Stimulated activated CD8-positive, alpha-beta memory T cell treated with anti-CD3 and anti-CD28 coated beads, Interleukin-4, amount 100 ng/mL, for 1 hour (primary cell): ENCODE measurements at regions not wholly inside any gene's neighbourhood (a gene's known extent, or its start where the extent isn't known, plus 50 kb on each side); places are given as distances from the start of the nearest gene placed in this dataset.

Experiments used
- DNase-seq, 2 donors: peaks; one replicate each; pipeline ENCODE4 v3.0.0-alpha.2; 2020; ENCODE audit warnings: low read depth in 2 of 2, low spot score in 1 of 2

- no peak for DNase-seq
Observed at GRCh38 chr13:72383646-72384045, 343.8 kb downstream of the MZT1 start.

- no peak for DNase-seq
Observed at GRCh38 chr13:72379581-72379980, 347.8 kb downstream of the MZT1 start.

- no peak for DNase-seq
Observed at GRCh38 chr13:72368031-72368430, 359.4 kb downstream of the MZT1 start.

DNA sequence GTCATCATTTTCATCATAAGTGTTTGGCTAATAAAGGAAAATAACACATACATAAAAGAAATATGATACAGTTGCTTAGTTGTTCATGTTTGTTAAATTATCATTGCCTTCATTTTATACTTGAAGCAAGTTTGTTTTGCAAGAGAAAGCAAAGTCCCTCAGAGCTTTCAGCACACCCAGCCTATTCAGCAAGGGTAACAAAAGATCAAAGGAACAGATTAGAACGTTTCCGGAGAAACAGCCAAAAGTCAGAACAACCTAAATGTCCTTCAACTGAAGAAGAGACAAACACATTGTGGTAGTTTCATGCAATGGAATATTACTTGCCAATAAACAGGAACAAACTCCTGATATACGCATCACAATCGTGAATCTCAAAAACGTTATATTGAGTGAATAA is 380.7 kb downstream of the MZT1 start:
- no peak for DNase-seq

DNA sequence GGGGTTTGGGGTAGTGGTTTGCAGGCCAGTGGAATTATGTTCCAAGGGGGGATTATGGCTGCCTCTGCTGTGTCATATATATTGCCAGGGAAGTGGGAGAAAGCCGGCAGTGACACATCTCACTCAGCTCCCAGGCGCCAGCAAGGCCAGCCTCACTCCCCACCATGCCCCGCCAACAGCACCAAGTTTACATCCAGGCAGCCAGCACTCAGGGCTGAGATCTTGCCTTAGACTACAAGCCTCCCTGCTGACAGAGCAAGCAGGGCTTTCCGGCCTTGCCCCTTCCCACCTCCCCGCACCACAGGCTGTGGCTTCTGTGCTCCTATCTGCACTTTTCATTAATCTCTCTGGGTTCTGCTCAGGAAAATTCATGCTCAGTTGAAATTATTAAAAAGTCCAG is 385.1 kb downstream of the MZT1 start:
- no peak for DNase-seq

DNA sequence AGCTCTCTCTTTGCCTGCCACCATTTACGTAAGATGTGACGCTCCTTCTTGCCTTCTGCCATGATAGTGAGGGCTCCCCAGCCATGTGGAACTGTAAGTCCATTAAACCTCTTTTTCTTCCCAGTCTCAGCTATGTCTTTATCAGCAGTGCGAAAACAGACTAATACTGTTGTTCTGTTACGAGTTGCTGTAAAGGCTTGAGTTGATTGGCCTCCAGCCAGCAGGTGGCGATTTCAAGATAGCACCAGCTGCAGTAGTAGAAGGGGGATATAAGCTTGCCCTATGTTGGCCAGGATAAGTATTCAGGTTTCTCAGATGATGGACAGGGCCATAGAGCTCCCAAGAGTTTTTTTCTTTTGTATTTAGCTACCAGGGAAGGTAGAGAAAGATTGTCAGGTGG is 385.5 kb downstream of the MZT1 start:
- DNase-seq: no peak

- no peak for DNase-seq
Observed at GRCh38 chr13:72317346-72318109, 409.9 kb downstream of the MZT1 start.

DNA sequence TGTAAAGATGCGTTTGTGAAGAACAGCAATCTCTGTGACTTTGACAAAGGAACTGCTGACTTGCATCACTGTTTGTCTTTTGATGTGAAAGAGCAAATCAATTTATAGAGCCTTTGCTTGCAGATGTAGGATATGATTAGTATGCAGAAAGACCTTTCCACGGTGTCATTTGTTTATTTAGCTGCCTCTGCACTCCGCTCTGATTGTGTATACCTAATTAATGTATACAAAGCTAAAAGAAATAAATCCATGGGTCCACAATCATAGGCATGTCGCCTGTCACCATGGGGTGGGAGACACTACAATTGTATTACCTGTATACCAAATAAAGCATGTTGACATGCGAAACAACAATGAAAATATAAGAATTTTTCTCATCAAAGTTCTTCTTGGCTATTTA is 410.7 kb downstream of the MZT1 start:
- DNase-seq: no peak

DNA sequence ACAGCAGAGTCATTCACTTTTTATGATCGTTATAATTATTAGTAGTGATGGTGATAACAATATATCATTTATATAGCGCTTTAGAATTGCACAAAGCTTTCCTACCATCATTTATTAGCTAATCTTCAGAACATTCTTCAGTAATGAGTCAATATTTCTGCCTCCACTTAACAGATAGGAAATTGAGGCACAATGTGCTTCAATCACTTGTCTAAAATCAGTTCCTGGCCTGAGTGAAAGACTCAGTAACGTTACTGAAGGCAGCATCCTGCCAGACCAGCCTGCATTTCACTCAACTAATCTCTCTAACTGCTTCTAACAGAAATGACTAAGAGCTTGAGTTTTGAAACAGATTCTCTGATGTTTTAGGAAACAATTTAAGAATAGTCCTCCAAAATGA is 412.1 kb downstream of the MZT1 start:
- no peak for DNase-seq

DNA sequence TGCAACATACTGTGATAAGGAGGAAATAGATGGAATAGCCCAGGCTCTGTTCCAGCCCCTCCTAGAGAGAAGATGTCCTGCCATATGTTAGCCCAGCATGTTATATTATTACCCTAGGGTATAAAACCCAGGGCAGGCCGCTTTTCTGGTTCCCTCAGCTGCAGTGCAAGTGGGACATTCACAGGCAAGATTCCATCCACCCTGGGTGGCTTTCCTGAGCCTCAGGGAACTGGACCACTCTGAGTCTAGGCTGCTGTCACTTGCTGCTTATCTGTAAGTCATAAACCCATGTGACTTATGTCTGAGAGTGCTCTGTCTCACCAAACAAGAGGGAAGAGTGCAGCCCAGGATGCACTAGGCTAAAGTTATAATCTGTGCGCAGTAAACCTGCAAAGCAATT is 413.2 kb downstream of the MZT1 start:
- DNase-seq: no peak

DNA sequence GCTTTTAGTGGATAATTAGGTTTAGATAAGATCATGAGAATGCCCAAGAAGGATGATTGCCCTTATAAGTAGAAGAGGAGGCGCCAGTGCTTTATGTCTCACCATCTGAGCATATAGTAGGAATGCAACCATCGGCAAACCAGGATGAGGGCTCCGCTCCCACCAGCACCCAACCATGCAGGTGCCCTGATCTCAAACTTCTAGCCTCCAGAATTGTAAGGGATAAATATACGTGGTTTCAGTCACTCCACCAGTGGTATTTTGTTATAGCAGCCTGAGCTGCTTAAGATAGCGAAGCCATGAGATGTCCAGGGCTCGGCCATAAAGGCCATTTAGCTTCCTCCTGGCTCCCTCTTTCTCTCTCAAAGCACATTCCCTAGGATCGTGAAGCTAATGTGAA is 413.9 kb downstream of the MZT1 start:
- no peak for DNase-seq

DNA sequence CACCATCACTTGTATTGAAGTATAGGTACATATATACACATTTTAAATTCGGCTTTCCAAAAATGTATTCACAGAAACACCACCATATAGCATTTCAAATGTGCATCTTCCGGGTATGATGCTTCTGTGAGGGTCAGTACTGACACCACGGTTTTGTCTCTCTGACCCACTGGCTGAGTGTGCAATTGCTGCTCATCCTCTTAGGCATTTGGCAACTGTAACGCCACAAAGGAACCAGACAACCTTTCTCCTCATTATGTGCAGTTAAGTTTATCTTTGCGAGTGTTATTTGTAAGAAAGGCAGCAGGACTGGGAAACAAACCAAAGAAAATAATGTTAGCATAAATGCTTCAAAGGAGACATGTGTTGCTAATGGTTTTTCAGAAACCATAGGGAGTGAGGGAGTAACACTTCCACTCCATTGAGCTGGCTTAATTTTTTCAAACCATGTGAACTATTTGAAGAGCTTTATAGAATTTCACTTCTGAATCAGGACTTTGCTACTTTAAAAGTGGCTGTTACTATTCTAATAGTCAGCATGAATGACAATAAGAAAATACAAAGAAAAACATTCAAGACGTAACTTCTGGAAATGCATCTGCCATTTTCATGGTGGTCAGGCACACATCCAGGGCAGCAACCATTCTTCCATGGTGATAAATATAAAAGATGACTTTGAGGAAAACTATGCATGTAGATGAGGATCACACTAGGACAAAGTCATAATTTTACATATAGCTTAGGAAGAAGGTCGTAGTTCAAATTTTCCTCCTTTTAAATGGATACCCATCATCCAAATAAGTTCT is 423.3 kb downstream of the MZT1 start:
- no peak for DNase-seq

DNA sequence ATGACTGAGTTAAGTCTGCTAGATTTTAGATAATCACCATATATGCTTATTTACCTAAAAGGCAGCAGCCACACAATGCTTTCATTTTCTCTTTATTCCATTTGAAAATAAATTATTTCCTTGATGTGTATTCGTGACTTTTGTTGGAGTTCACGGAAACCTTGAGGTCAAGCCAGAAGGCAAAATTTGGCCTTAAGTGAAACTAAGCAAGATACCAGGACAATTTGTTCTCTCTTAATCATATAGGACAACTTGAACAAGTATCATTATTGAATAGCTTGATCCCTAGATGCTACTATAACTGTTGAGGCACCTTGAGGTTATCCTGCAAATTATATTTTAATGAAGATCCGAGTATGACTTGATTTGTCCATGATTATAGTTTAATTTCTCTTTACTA is 429.2 kb upstream of the DACH1 start:
- no peak for DNase-seq

GRCh38 chr13:72295153-72295552 is 428.1 kb upstream of the DACH1 start:
- DNase-seq: no peak

- DNase-seq: no peak
Observed at GRCh38 chr13:72293206-72293605, 426.2 kb upstream of the DACH1 start.

DNA sequence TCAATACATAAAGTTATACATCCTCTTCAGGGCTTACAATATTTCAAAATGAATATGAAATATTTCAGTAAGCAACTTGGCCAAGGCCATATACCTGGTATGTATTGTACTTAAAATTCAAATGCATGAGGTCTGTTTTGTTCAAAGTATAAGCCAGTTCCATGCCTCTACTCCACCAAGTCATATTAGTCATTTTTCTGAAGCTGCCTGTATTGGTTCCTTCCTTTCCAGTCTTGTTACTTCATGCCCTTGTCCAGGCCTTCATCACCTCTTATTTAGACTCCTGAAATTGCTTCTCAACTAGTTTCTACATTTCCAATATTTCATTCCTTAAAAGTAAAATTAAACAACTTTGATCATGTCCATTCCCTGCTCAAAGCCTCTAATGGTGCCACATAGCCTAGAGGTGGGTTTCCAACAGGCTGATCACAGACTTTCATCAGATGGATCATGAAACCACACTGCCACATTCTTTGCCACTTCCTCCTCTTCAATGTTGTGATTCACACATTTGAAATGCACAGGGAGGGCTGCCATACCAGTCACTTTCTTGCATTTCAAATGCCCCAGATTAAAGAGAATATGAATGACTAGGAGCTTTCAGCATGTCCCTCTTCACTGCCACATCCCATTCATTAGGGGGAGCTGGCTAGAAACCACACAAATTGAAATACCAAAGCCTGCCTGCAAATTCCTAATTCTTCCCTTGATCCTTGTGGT is 424.1 kb upstream of the DACH1 start:
- DNase-seq: no peak

- no peak for DNase-seq
Observed at GRCh38 chr13:72286421-72286820, 419.4 kb upstream of the DACH1 start.

DNA sequence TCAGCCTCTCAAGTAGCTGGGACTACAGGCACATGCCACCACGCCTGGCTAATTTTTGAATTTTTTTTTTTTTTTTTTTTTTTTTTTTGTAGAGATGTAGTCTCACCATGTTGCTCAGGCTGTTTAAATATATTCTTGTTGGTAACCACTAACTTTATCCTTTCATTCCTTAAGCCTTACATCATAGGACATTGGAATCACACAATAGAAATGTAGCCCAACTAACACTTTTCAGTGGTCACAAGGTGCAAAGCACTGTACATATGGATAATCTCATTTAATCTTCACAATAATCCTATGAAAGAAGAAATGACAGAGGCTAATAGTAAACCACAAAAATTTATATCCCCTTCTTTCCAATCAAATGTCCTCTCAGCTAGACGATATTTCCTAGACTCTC is 417.8 kb upstream of the DACH1 start:
- DNase-seq: no peak

- DNase-seq: no peak
Observed at GRCh38 chr13:72261732-72262131, 394.7 kb upstream of the DACH1 start.

GRCh38 chr13:72259528-72259927 is 392.5 kb upstream of the DACH1 start:
- no peak for DNase-seq

DNA sequence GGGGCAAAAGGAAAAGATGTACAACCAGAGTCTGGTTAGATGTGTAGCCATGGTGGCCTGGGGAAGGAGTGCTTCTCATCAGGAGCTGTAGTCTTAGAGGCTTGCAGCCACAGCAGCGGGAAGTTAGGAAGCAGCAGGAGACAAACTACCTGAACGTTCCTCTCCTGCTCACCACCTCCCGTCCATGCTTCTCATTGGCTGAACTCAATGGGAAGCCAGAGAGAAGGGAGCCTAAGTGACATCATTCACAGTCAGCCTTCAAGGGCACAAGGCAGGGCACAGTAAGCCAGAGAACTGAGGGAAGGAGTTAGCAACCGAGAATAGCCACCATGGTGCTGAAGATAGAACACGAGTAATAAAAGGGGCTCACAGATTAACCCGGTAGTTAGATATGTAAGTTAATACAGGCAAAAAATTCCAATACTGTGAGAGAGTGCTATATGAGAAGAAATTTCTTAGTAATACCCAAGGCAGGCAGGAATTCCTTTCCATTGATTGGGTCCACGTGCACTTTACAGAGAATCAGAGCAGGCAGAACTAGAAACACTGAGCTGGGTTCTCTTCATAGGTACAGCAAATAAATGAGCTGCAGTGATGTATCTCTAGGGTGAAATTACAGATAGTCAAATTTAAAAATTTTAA is 391.5 kb upstream of the DACH1 start:
- DNase-seq: no peak

GRCh38 chr13:72255908-72256307 is 388.9 kb upstream of the DACH1 start:
- no peak for DNase-seq
